ENCODE measurements at regions not wholly inside any gene's neighbourhood (a gene's known extent, or its start where the extent isn't known, plus 50 kb on each side); places are given as distances from the start of the nearest gene placed in this dataset.

- H3K79me2 ChIP-seq (ENCODE audit: control insufficient read depth, low read length) = no peaks in the 10 kb centered on the region
Measured at GRCh38 chr6:14754751-14755513, 490.9 kb upstream of the JARID2 start.

GRCh38 chr6:14756340-14756739, 489.5 kb upstream of the JARID2 start:
- Histone ChIP-seq H3K36me3 (ENCODE audit: control insufficient read depth, low read length) (no peaks in the 10 kb centered on the region), H3K27me3 (ENCODE audit: control insufficient read depth, low read length) (no peaks in the 10 kb centered on the region), H3K79me2 (ENCODE audit: control insufficient read depth, low read length) (no peaks in the 10 kb centered on the region), H3K4me3 (ENCODE audit: low read length) (no peak overlapping the region), H3K4me2 (ENCODE audit: low read length) (no peak overlapping the region), H3K9me3 (ENCODE audit: control insufficient read depth, insufficient read depth, low read length) (no peaks in the 10 kb centered on the region), H3K4me1 (ENCODE audit: control insufficient read depth, low read length) (no peaks in the 10 kb centered on the region), H4K20me1 (ENCODE audit: control insufficient read depth, insufficient read depth, low read depth, low read length) (no peaks in the 10 kb centered on the region), H3F3A (ENCODE audit: control insufficient read depth, insufficient read depth) (no peaks in the 10 kb centered on the region), H3K27ac (ENCODE audit: low read depth, low read length) (no peak overlapping the region), H3K9me2 (replicated peaks; ENCODE audit: control insufficient read depth, low read length) (no peaks in the 10 kb centered on the region)
- no peak for TF ChIP-seq CTCF (IDR thresholded peaks at IDR 0.05; ENCODE audit: low read depth, low read length, poor library complexity, severe bottlenecking)
- TF ChIP-seq EZH2phosphoT487 (IDR thresholded peaks at IDR 0.05; ENCODE audit: borderline replicate concordance, low read length) = no peak

More at GRCh38 chr6:14754751-14755513, 490.9 kb upstream of the JARID2 start:
- no peaks in the 10 kb centered on the region for H3K4me1 ChIP-seq (ENCODE audit: control insufficient read depth, low read length)
- no peaks in the 10 kb centered on the region for H3K36me3 ChIP-seq (ENCODE audit: control insufficient read depth, low read length)
- H3K9me2 ChIP-seq (replicated peaks; ENCODE audit: control insufficient read depth, low read length) = no peaks in the 10 kb centered on the region
- H4K20me1 ChIP-seq (ENCODE audit: control insufficient read depth, insufficient read depth, low read depth, low read length) = no peaks in the 10 kb centered on the region
- H3K4me2 ChIP-seq (ENCODE audit: low read length) = no peak overlapping the region
- H3K9me3 ChIP-seq (ENCODE audit: control insufficient read depth, insufficient read depth, low read length) = no peaks in the 10 kb centered on the region
- no peak overlapping the region for H3K27ac ChIP-seq (ENCODE audit: low read depth, low read length)
- no peak for TF ChIP-seq EZH2phosphoT487 (IDR thresholded peaks at IDR 0.05; ENCODE audit: borderline replicate concordance, low read length)
- no peak for TF ChIP-seq CTCF (IDR thresholded peaks at IDR 0.05; ENCODE audit: low read depth, low read length, poor library complexity, severe bottlenecking)
- H3K27me3 ChIP-seq (ENCODE audit: control insufficient read depth, low read length) = no peaks in the 10 kb centered on the region
- no peaks in the 10 kb centered on the region for H3F3A ChIP-seq (ENCODE audit: control insufficient read depth, insufficient read depth)
- H3K4me3 ChIP-seq (ENCODE audit: low read length) = no peak overlapping the region

GRCh38 chr6:14757014-14757413, 488.9 kb upstream of the JARID2 start:
- no peaks in the 10 kb centered on the region for H4K20me1 ChIP-seq (ENCODE audit: control insufficient read depth, insufficient read depth, low read depth, low read length)
- no peaks in the 10 kb centered on the region for H3K9me3 ChIP-seq (ENCODE audit: control insufficient read depth, insufficient read depth, low read length)
- H3K9me2 ChIP-seq (replicated peaks; ENCODE audit: control insufficient read depth, low read length) = no peaks in the 10 kb centered on the region
- no peaks in the 10 kb centered on the region for H3K79me2 ChIP-seq (ENCODE audit: control insufficient read depth, low read length)
- no peaks in the 10 kb centered on the region for H3F3A ChIP-seq (ENCODE audit: control insufficient read depth, insufficient read depth)
- no peak for TF ChIP-seq CTCF (IDR thresholded peaks at IDR 0.05; ENCODE audit: low read depth, low read length, poor library complexity, severe bottlenecking)
- no peak for TF ChIP-seq EZH2phosphoT487 (IDR thresholded peaks at IDR 0.05; ENCODE audit: borderline replicate concordance, low read length)
- H3K4me3 ChIP-seq (ENCODE audit: low read length) = no peak overlapping the region
- no peak overlapping the region for H3K27ac ChIP-seq (ENCODE audit: low read depth, low read length)
- H3K27me3 ChIP-seq (ENCODE audit: control insufficient read depth, low read length) = no peaks in the 10 kb centered on the region
- H3K4me1 ChIP-seq (ENCODE audit: control insufficient read depth, low read length) = no peaks in the 10 kb centered on the region
- no peaks in the 10 kb centered on the region for H3K36me3 ChIP-seq (ENCODE audit: control insufficient read depth, low read length)
- H3K4me2 ChIP-seq (ENCODE audit: low read length) = no peak overlapping the region
